Stimulated activated CD8-positive, alpha-beta memory T cell treated with anti-CD3 and anti-CD28 coated beads, Interleukin-2, amount 100 ng/mL, for 1 hour (primary cell): ENCODE measurements at regions not wholly inside any gene's neighbourhood (a gene's known extent, or its start where the extent isn't known, plus 50 kb on each side); places are given as distances from the start of the nearest gene placed in this dataset.
"Not testable (repeated sequence)": the region's sequence is repeated elsewhere in the genome, so short reads cannot be mapped to it uniquely, and the experiment has no call there.

Experiments
- DNase-seq, 2 donors: peaks; one replicate each; pipeline ENCODE4 v3.0.0-alpha.2; 2020; ENCODE audit warnings: low read depth in 2 of 2

- no peak for DNase-seq
These were observed 121.6 kb upstream of the PPP1R26 start for GRCh38 chr9:135357863-135358551.

GRCh38 chr9:135358552-135358940, 121.0 kb upstream of the PPP1R26 start:
- no peak for DNase-seq

- no peak for DNase-seq
These were observed 119.8 kb upstream of the PPP1R26 start for GRCh38 chr9:135359764-135360163.

- no peak for DNase-seq
These were observed 119.0 kb upstream of the PPP1R26 start for GRCh38 chr9:135360617-135361016.

- DNase-seq: not testable (repeated sequence)
These were observed 117.9 kb upstream of the PPP1R26 start for GRCh38 chr9:135361668-135362067.

- DNase-seq: no peak
These were observed 116.0 kb upstream of the PPP1R26 start for GRCh38 chr9:135363596-135363995.

- no peak for DNase-seq
These were observed 114.4 kb upstream of the PPP1R26 start for GRCh38 chr9:135365013-135365768.

- DNase-seq: no peak
These were observed 113.5 kb upstream of the PPP1R26 start for GRCh38 chr9:135366104-135366503.

- no peak for DNase-seq
These were observed 110.1 kb upstream of the PPP1R26 start for GRCh38 chr9:135369412-135369990.

GRCh38 chr9:135370411-135371375, 108.9 kb upstream of the PPP1R26 start:
- no peak for DNase-seq

- no peak for DNase-seq
These were observed 108.0 kb upstream of the PPP1R26 start for GRCh38 chr9:135371535-135371934.

- DNase-seq: no peak
These were observed 107.5 kb upstream of the PPP1R26 start for GRCh38 chr9:135372036-135372435.

GRCh38 chr9:135372501-135373008, 107.0 kb upstream of the PPP1R26 start:
- DNase-seq: no peak

- DNase-seq: no peak
These were observed 106.4 kb upstream of the PPP1R26 start for GRCh38 chr9:135373151-135373685.

GRCh38 chr9:135373820-135374219, 105.8 kb upstream of the PPP1R26 start:
- no peak for DNase-seq

- no peak for DNase-seq
These were observed 105.0 kb upstream of the PPP1R26 start for GRCh38 chr9:135374591-135374990.

- DNase-seq: no peak
These were observed 104.6 kb upstream of the PPP1R26 start for GRCh38 chr9:135375001-135375400.

GRCh38 chr9:135376511-135377265, 102.9 kb upstream of the PPP1R26 start:
- DNase-seq: no peak

GRCh38 chr9:135377431-135377830, 102.2 kb upstream of the PPP1R26 start:
- DNase-seq: no peak

- DNase-seq: no peak
These were observed 100.8 kb upstream of the PPP1R26 start for GRCh38 chr9:135378751-135379150.
